H9 (cell line): ENCODE measurements at regions not wholly inside any gene's neighbourhood (a gene's known extent, or its start where the extent isn't known, plus 50 kb on each side); places are given as distances from the start of the nearest gene placed in this dataset.
A peak's percentile ranks its signal among the peaks of the same experiment; 100 is the strongest.

Experiments used
- DNase-seq: peaks from one replicate; pipeline ENCODE4 v3.0.0-alpha.2; 2017
- H2AFZ ChIP-seq: one replicate; pipeline ENCODE4 v1.6.1; 2013; ENCODE audit warnings: mild to moderate bottlenecking, low read length, control low read depth, moderate library complexity
- H2AK5ac ChIP-seq: 2 replicates; pipeline ENCODE4 v1.6.1; 2013; ENCODE audit warnings: low read length, control low read depth, mixed read lengths; ENCODE audit not compliant: insufficient read length
- H2BK120ac ChIP-seq: one replicate; pipeline ENCODE4 v1.6.1; 2013; ENCODE audit warnings: low read depth, mild to moderate bottlenecking, low read length, control low read depth, inconsistent platforms; ENCODE audit not compliant: poor library complexity, severe bottlenecking
- H2BK12ac ChIP-seq: 2 replicates; pipeline ENCODE4 v1.6.1; 2013; ENCODE audit warnings: low read length, control low read depth, mixed read lengths, low read depth; ENCODE audit not compliant: insufficient read length
- H2BK15ac ChIP-seq: 2 replicates; pipeline ENCODE4 v1.6.1; 2013; ENCODE audit warnings: low read depth, low read length, control low read depth
- H2BK20ac ChIP-seq: one replicate; pipeline ENCODE4 v1.6.1; 2013; ENCODE audit warnings: low read depth, mild to moderate bottlenecking, low read length, control low read depth, inconsistent platforms; ENCODE audit not compliant: poor library complexity, severe bottlenecking
- H2BK5ac ChIP-seq: 2 replicates; pipeline ENCODE4 v1.6.1; 2013; ENCODE audit warnings: low read length, control low read depth, mixed read lengths; ENCODE audit not compliant: insufficient read length
- H3K14ac ChIP-seq: 2 replicates; pipeline ENCODE4 v1.6.1; 2013; ENCODE audit warnings: low read length, control low read depth; ENCODE audit not compliant: insufficient read depth
- H3K18ac ChIP-seq: 2 replicates; pipeline ENCODE4 v1.6.1; 2013; ENCODE audit warnings: low read depth, mild to moderate bottlenecking, mixed read lengths, low read length, control low read depth; ENCODE audit not compliant: insufficient read length
- H3K23ac ChIP-seq: 2 replicates; pipeline ENCODE4 v1.6.1; 2013; ENCODE audit warnings: low read length, control low read depth, mixed read lengths, low read depth; ENCODE audit not compliant: insufficient read length
- H3K23me2 ChIP-seq: 2 replicates; pipeline ENCODE4 v1.6.1; 2013; ENCODE audit warnings: low read depth, mild to moderate bottlenecking, mixed read lengths, low read length, control low read depth; ENCODE audit not compliant: insufficient read length, poor library complexity, severe bottlenecking
- H3K27ac ChIP-seq: 2 replicates; pipeline ENCODE4 v1.5.1; 2013; ENCODE audit warnings: low read length, control low read depth, mixed read lengths, low read depth; ENCODE audit not compliant: insufficient read length
- H3K27me3 ChIP-seq: 2 replicates; pipeline ENCODE4 v1.6.1; 2013; ENCODE audit warnings: low read length, control low read depth, inconsistent platforms; ENCODE audit not compliant: insufficient read depth
- H3K4ac ChIP-seq: 2 replicates; pipeline ENCODE4 v1.6.1; 2013; ENCODE audit warnings: low read depth, mild to moderate bottlenecking, control low read depth, inconsistent platforms, low read length, moderate library complexity
- H3K4me1 ChIP-seq: 2 replicates; pipeline ENCODE4 v1.6.1; 2013; ENCODE audit warnings: low read length, control low read depth, inconsistent platforms; ENCODE audit not compliant: insufficient read depth
- H3K4me2 ChIP-seq: 2 replicates; pipeline ENCODE4 v1.6.1; 2013; ENCODE audit warnings: low read length, control low read depth, mixed read lengths; ENCODE audit not compliant: insufficient read length, insufficient read depth
- H3K56ac ChIP-seq: 2 replicates; pipeline ENCODE4 v1.6.1; 2013; ENCODE audit warnings: low read depth, mild to moderate bottlenecking, mixed read lengths, low read length, control low read depth; ENCODE audit not compliant: insufficient read length
- H3K79me1 ChIP-seq: 2 replicates; pipeline ENCODE4 v1.6.1; 2013; ENCODE audit warnings: low read depth, mild to moderate bottlenecking, moderate library complexity, low read length, control low read depth, inconsistent platforms; ENCODE audit not compliant: insufficient read depth, poor library complexity, severe bottlenecking
- H3K79me2 ChIP-seq: 2 replicates; pipeline ENCODE4 v1.6.1; 2013; ENCODE audit warnings: low read length, control low read depth, inconsistent platforms; ENCODE audit not compliant: insufficient read depth
- H3K9ac ChIP-seq: 2 replicates; pipeline ENCODE4 v1.6.1; 2013; ENCODE audit warnings: low read length, control low read depth, mixed read lengths; ENCODE audit not compliant: insufficient read length; ENCODE audit errors: extremely low read depth
- H3K9me3 ChIP-seq: one replicate; pipeline ENCODE4 v1.6.1; 2013; ENCODE audit warnings: low read depth, low read length, inconsistent platforms; ENCODE audit not compliant: control insufficient read depth
- H3T11ph ChIP-seq: one replicate; pipeline ENCODE4 v1.6.1; 2013; ENCODE audit warnings: mild to moderate bottlenecking, low read length, control low read depth, inconsistent platforms
- H4K20me1 ChIP-seq: one replicate; pipeline ENCODE4 v1.6.1; 2013; ENCODE audit not compliant: control insufficient read depth, insufficient read length, insufficient read depth
- H4K5ac ChIP-seq: 2 replicates; pipeline ENCODE4 v1.6.1; 2013; ENCODE audit warnings: low read depth, mild to moderate bottlenecking, mixed read lengths, low read length, control low read depth; ENCODE audit not compliant: insufficient read length
- H4K8ac ChIP-seq: replicated peaks from 2 replicates; pipeline ENCODE4 v1.6.1; 2013; ENCODE audit warnings: low read length, control low read depth, mixed read lengths, low read depth; ENCODE audit not compliant: insufficient read length
- H4K91ac ChIP-seq: 2 replicates; pipeline ENCODE4 v1.6.1; 2013; ENCODE audit warnings: low read depth, mild to moderate bottlenecking, moderate library complexity, mixed read lengths, low read length, control low read depth; ENCODE audit not compliant: insufficient read length
- H3K27ac Mint-ChIP-seq, 3 experiments: 2 replicates in 2 of 3; 3 replicates in 1 of 3; pipeline ENCODE4 v1.8.0; 2020 to 2021; ENCODE audit warnings: mixed read lengths in 3 of 3, mild to moderate bottlenecking in 1 of 3, moderate library complexity in 1 of 3
- H3K27me3 Mint-ChIP-seq: 2 replicates; pipeline ENCODE4 v1.8.0; 2021; ENCODE audit warnings: low read depth, mild to moderate bottlenecking, moderate library complexity, mixed read lengths
- H3K36me3 Mint-ChIP-seq, 3 experiments: 2 replicates in 2 of 3; 3 replicates in 1 of 3; pipeline ENCODE4 v1.8.0; 2020 to 2021; ENCODE audit warnings: low read depth in 3 of 3, mixed read lengths in 3 of 3; ENCODE audit not compliant: insufficient read depth in 1 of 3
- H3K4me1 Mint-ChIP-seq, 2 experiments: 2 replicates each; pipeline ENCODE4 v1.8.0; 2020; ENCODE audit warnings: mixed read lengths in 2 of 2
- H3K4me3 Mint-ChIP-seq, 2 experiments: 2 replicates in 1 of 2; 3 replicates in 1 of 2; pipeline ENCODE4 v1.8.0; 2020 to 2021; ENCODE audit warnings: mild to moderate bottlenecking in 2 of 2, mixed read lengths in 2 of 2, moderate library complexity in 1 of 2
- H3K9me3 Mint-ChIP-seq, 2 experiments: 2 replicates in 1 of 2; 3 replicates in 1 of 2; pipeline ENCODE4 v1.8.0; 2020; ENCODE audit warnings: mild to moderate bottlenecking in 2 of 2, mixed read lengths in 2 of 2, moderate library complexity in 1 of 2
- WGBS: extraction: QIAGEN DNeasy Blood & Tissue Kit; methylation state at CpG from one replicate; pipeline ENCODE4 v1.1.7; 2013; ENCODE audit warnings: missing lambda C conversion rate, low lambda C conversion rate, mixed read lengths; ENCODE audit not compliant: insufficient read length; ENCODE audit errors: extremely low coverage; 5-methylcytosine and 5-hydroxymethylcytosine counted together
- TF ChIP-seq, protein P1 (sequence below): fragments of 200-600 bp; sonication (generic); conservative IDR thresholded peaks from 3 replicates; pipeline ENCODE4 v1.8.0; 2021; ENCODE audit warnings: antibody characterized with exemption, mild to moderate bottlenecking

DNA sequence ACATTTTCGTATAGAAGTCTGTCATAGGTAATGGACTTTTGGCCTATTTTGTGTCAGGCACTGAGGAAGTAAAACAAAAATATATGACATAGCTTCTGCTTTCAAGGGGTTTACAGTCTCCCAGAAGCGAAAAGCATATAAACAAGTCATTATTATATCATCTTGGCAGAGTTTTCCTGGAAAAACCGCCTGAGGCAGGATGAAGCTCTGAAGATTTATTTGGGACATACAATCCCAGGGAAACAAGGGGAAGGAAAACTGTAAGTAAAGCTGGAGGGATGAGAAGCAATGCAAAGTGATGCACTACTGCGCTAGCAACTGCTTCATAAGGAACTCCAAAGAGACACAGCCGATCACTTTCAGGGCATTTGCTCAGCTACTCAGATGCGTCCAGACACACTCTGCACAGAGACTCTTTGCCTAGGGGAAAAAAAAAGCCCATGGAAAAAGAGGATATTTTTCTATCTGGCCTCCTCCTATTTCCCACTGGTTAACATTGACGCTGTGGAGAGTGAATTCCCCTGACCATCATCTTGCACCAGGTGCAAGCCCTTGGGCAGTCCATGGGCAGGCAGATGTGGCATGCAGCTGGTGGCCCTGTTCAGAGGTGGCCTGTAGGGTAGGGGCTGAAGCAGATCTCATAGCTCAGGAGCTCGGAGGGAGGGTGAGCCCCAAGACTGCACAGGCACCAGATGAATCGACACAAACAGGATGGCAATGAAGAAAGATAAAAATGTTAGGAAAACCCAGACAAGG is 158.1 kb downstream of the METTL4 start:
- Histone ChIP-seq H3K79me2 (no peaks in the 10 kb centered on the region), H3K4me2 (no peak overlapping the region), H2BK5ac (no peak overlapping the region), H2BK20ac (no peak overlapping the region), H3K23me2 (no peaks in the 10 kb centered on the region), H2BK15ac (no peak overlapping the region), H3K79me1 (no peaks in the 10 kb centered on the region), H3K9me3 (no peaks in the 10 kb centered on the region), H3K27ac (no peak overlapping the region), H4K91ac (no peak overlapping the region), H4K5ac (no peak overlapping the region), H3K14ac (no peak overlapping the region), H3T11ph (no peak overlapping the region), H3K4me1 (no peaks in the 10 kb centered on the region), H4K20me1 (no peaks in the 10 kb centered on the region), H2BK120ac (no peak overlapping the region), H2AK5ac (no peak overlapping the region), H3K4ac (no peak overlapping the region), H3K27me3 (no peaks in the 10 kb centered on the region), H3K18ac (no peak overlapping the region), H3K23ac (no peak overlapping the region), H2BK12ac (no peak overlapping the region), H4K8ac (no peak overlapping the region), H3K9ac (no peak overlapping the region), H3K56ac (no peak overlapping the region), H2AFZ (no peak overlapping the region)
- peak overlapping the region in 1 of 3 experiments; percentile 37; a peak in 1 of 7 replicates for H3K27ac Mint-ChIP-seq
- peaks cover 0 to 8% of the 10 kb centered on the region in 2 experiments; a peak in 1 of 4 replicates for H3K4me1 Mint-ChIP-seq
- no peaks in the 10 kb centered on the region for H3K36me3 Mint-ChIP-seq
- no peaks in the 10 kb centered on the region for H3K9me3 Mint-ChIP-seq
- TF ChIP-seq, protein P1, sequence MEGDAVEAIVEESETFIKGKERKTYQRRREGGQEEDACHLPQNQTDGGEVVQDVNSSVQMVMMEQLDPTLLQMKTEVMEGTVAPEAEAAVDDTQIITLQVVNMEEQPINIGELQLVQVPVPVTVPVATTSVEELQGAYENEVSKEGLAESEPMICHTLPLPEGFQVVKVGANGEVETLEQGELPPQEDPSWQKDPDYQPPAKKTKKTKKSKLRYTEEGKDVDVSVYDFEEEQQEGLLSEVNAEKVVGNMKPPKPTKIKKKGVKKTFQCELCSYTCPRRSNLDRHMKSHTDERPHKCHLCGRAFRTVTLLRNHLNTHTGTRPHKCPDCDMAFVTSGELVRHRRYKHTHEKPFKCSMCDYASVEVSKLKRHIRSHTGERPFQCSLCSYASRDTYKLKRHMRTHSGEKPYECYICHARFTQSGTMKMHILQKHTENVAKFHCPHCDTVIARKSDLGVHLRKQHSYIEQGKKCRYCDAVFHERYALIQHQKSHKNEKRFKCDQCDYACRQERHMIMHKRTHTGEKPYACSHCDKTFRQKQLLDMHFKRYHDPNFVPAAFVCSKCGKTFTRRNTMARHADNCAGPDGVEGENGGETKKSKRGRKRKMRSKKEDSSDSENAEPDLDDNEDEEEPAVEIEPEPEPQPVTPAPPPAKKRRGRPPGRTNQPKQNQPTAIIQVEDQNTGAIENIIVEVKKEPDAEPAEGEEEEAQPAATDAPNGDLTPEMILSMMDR: no peak
- H3K4me3 Mint-ChIP-seq: no peak overlapping the region
- WGBS: no CpG with 5 or more reads among the region's 9 CpGs
- DNase-seq: no peak
- H3K27me3 Mint-ChIP-seq: no peaks in the 10 kb centered on the region
